HG03135 (cell line): ENCODE measurements at regions not wholly inside any gene's neighbourhood (a gene's known extent, or its start where the extent isn't known, plus 50 kb on each side); places are given as distances from the start of the nearest gene placed in this dataset.

Source experiments
- ATAC-seq: cut with Tn5 transposase; IDR thresholded peaks from one replicate; pipeline ENCODE4 v1.9.1; 2021; ENCODE audit warnings: mild to moderate bottlenecking, moderate library complexity; ENCODE audit not compliant: unreplicated experiment

- no peak for ATAC-seq
These were observed 151.6 kb downstream of the C1orf94 start for GRCh38 chr1:34328281-34328799.

- no peak for ATAC-seq
These were observed 153.4 kb downstream of the C1orf94 start for GRCh38 chr1:34330061-34330460.

- no peak for ATAC-seq
These were observed 154.6 kb downstream of the C1orf94 start for GRCh38 chr1:34331020-34331926.

GRCh38 chr1:34332996-34333395, 156.3 kb downstream of the C1orf94 start:
- ATAC-seq = no peak

- no peak for ATAC-seq
These were observed 162.2 kb downstream of the C1orf94 start for GRCh38 chr1:34338871-34339270.

GRCh38 chr1:34341896-34342295, 165.2 kb downstream of the C1orf94 start:
- no peak for ATAC-seq

- ATAC-seq = no peak
These were observed 165.6 kb downstream of the C1orf94 start for GRCh38 chr1:34342334-34342733.

- no peak for ATAC-seq
These were observed 169.4 kb downstream of the C1orf94 start for GRCh38 chr1:34346128-34346527.

- ATAC-seq = no peak
These were observed 176.7 kb downstream of the C1orf94 start for GRCh38 chr1:34353409-34353808.

- ATAC-seq = no peak
These were observed 177.7 kb downstream of the C1orf94 start for GRCh38 chr1:34354367-34354766.

- no peak for ATAC-seq
These were observed 180.1 kb downstream of the C1orf94 start for GRCh38 chr1:34356853-34357252.

GRCh38 chr1:34358636-34359035, 181.9 kb downstream of the C1orf94 start:
- ATAC-seq = no peak

- no peak for ATAC-seq
These were observed 182.7 kb downstream of the C1orf94 start for GRCh38 chr1:34359411-34359810.

- no peak for ATAC-seq
These were observed 183.9 kb downstream of the C1orf94 start for GRCh38 chr1:34360574-34360973.

GRCh38 chr1:34361121-34361520, 184.4 kb downstream of the C1orf94 start:
- no peak for ATAC-seq

- ATAC-seq = no peak
These were observed 185.2 kb downstream of the C1orf94 start for GRCh38 chr1:34361781-34362357.

GRCh38 chr1:34362949-34363348, 186.2 kb downstream of the C1orf94 start:
- ATAC-seq = no peak

GRCh38 chr1:34363447-34363846, 186.7 kb downstream of the C1orf94 start:
- ATAC-seq = no peak

- no peak for ATAC-seq
These were observed 187.2 kb downstream of the C1orf94 start for GRCh38 chr1:34363915-34364314.

- ATAC-seq = no peak
These were observed 187.7 kb downstream of the C1orf94 start for GRCh38 chr1:34364376-34364775.

- no peak for ATAC-seq
These were observed 188.6 kb downstream of the C1orf94 start for GRCh38 chr1:34365295-34365694.
